HFF-Myc (cell line): ENCODE measurements at regions not wholly inside any gene's neighbourhood (a gene's known extent, or its start where the extent isn't known, plus 50 kb on each side); places are given as distances from the start of the nearest gene placed in this dataset.

Experiments used
- DNase-seq: peaks from one replicate; pipeline ENCODE4 v3.0.0-alpha.2; 2011; ENCODE audit warnings: low read depth; ENCODE audit errors: extremely low read depth
- H3K4me3 ChIP-seq: replicated peaks from 2 replicates; pipeline ENCODE4 v1.5.1; 2011; ENCODE audit warnings: low read depth, mild to moderate bottlenecking, control low read depth, low read length
- TF ChIP-seq, protein P1 (sequence below): IDR thresholded peaks from 2 replicates; pipeline ENCODE4 v1.5.1; 2012; ENCODE audit warnings: mild to moderate bottlenecking, low read depth, low read length, control low read depth; ENCODE audit errors: missing control alignments

DNA sequence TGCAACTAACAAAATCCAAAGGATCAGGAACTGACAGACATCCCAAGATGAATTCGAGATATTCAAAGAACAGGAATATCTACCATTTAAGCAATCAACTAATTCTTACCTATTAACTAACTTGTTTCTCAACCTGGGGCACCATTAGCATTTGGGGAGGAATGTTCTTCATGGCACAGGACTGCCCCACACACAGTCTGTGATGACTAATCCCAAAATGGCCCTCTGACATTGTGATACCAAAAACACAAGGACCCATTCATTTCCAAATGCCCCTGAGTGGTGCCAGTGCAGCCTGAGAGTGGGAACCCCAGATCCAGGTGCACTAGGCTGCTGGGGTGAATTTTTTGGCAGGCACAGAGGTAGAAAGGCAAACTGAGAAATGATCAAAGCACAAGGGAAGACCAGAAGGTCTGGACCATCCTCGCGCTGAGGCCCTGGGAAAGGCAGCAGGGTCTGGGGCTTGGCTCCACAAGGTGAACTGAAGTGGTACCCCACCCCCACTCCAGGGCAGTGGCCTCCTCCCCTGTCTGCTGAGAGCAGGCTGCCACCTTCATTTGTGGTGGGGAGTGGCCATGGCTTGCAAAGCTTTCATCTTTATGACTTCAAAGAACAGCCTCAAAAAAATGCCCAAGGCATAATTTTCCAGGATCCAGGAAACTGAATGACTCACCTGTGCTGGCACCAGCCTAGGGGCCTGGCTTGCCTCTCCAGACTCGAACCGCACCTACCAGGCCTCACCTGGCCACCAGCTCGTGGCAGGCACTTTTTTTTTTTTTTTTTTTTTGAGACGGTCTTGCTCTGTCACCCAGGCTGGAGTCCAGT, 122.4 kb downstream of the BCOR start:
- no peak for DNase-seq

DNA sequence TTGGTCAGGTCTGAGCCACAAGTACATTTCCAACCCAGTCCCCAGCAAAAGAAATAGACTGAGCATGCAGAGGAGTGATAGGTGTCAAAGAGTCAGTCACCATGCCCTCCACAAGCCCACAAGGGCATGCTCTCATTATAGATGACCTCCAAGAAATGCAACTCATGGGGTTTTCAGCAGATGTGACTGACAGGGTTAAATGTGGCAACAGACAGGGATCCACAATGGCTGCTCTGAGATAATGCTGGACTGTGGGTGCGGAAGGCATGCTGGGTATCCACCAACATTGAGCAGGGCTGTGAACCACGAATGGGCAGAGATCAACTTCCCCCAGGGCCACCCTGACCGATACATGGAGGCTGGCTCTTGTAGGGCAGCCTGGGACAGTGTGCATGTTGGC, 115.8 kb downstream of the BCOR start:
- no peak for DNase-seq
- no peak overlapping the region for H3K4me3 ChIP-seq
- TF ChIP-seq, protein P1, sequence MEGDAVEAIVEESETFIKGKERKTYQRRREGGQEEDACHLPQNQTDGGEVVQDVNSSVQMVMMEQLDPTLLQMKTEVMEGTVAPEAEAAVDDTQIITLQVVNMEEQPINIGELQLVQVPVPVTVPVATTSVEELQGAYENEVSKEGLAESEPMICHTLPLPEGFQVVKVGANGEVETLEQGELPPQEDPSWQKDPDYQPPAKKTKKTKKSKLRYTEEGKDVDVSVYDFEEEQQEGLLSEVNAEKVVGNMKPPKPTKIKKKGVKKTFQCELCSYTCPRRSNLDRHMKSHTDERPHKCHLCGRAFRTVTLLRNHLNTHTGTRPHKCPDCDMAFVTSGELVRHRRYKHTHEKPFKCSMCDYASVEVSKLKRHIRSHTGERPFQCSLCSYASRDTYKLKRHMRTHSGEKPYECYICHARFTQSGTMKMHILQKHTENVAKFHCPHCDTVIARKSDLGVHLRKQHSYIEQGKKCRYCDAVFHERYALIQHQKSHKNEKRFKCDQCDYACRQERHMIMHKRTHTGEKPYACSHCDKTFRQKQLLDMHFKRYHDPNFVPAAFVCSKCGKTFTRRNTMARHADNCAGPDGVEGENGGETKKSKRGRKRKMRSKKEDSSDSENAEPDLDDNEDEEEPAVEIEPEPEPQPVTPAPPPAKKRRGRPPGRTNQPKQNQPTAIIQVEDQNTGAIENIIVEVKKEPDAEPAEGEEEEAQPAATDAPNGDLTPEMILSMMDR: no peak

More for the DNA sequence above, 122.4 kb downstream of the BCOR start:
- H3K4me3 ChIP-seq: no peak overlapping the region
- TF ChIP-seq, protein P1: no peak

DNA sequence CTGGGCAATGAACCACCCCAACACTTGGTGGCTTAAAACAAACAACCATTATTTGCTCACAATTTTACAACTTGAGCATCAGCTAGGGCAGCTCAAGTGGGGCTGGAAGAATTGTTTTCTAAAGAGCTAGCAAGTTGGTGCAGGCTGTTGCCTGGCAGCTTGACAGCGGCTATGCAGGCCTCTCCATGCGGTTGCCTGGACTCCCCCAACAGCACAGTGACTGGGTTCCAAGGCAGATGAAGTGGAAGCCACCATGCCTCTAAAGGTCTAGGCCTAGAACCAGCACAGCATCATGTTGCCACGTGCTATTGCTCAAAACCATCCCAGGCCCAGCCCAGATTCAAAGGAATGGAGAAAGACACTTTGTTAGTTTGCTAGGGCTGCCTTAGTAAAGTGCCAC, 114.8 kb downstream of the BCOR start:
- H3K4me3 ChIP-seq: no peak overlapping the region
- TF ChIP-seq, protein P1: no peak
- DNase-seq: no peak

DNA sequence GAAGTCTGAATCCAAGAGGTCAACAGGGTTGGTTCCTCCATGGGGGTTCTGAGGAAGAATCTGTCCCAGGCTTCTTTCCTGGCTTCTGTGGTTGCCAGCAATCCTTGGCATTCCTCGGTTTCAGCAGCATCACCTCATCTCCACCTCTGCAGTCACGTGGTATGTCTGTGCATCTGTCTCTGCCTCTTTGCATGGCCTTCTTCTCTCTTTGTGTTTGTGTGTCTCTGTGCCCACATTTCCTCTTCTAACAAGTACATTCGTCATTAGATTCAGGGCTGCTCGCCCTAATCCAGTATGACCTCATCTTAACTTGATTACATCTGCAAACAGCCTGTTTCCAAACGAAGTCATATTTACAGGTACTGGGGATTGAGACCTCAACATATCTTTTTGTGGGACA, 114.0 kb downstream of the BCOR start:
- TF ChIP-seq, protein P1: no peak
- no peak overlapping the region for H3K4me3 ChIP-seq
- no peak for DNase-seq

DNA sequence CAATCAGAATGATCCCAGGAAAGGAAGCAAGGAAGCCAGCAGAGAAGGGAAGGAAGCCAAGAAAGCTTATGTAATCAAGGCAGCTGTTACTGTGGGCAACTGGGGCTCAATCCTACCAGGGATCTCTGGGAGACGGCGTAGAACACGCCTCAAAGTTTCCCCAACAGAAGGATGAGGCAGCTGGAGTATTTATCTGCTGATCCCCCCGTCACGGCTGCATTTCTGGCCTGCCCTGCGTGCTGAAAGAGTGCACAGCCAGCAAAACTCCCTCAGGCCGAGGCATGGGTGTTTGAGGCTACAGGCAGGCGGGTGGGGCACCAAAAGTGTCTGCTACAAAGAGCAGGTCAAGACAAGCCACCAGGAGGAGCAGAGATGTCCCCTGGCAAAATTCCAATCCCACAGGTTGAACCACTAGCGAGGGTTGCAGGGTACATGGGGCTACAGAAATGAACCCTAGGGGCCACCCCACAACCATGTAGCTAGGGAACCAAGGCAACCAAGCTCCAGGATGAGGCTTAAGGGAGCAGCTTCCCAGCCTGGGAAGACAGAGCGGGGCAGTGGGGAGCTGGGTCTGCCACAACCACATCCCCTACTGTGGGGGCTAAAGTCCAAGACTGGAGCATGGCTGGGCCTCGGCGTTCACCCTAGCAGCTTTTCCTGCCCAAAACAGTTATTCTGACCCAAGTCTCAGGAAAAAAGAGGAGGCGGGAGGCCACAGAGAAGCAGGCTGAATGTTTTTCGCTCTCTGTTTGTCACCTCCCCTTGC, 113.4 kb downstream of the BCOR start:
- TF ChIP-seq, protein P1: no peak
- DNase-seq: no peak
- no peak overlapping the region for H3K4me3 ChIP-seq

DNA sequence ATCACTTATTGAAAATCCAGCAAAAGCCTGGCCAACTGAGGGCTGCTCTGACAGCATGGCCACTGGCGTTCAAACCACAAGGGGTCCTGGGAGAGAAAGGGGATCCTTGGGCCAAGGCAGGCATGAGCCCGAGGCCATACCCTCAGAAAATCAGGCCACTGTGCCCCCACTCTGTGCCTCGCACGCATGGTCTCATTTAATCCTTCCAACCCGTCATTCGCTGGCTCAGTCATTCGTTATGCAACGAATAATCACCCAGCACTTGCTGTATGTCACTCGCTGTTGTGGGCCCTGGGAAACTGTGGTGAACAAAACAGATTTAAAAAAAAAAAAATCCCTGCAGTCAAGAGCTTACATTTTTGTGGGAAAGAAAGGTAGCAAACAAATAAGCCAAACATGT, 112.7 kb downstream of the BCOR start:
- no peak overlapping the region for H3K4me3 ChIP-seq
- no peak for DNase-seq
- TF ChIP-seq, protein P1: no peak
